ENCODE measurements at regions not wholly inside any gene's neighbourhood (a gene's known extent, or its start where the extent isn't known, plus 50 kb on each side); places are given as distances from the start of the nearest gene placed in this dataset.

DNA sequence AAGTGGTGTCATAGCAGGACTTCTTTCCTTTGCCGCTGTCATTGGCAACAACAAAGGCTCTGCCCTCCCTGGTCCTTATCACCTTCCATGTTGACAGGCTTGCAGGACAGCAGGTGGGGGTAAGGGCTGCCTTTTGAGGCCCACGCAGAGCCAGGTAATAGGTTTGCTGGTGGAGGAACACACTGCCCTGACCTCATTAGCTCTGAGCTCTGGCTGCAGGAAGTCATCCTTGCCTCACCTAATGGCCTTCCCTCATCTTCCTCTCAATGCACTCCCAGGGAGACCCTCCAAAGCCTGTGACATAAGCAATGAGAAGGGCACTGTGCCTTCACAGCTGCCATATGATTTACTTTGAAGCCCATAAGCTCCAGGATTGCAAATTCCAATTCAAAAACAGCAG, 1205.2 kb upstream of the AUTS2 start (continued):
- no peak for TF ChIP-seq RNF2 (IDR thresholded peaks at IDR 0.05; ENCODE audit: borderline replicate concordance, low read depth, low read length, missing control alignments, poor library complexity, severe bottlenecking)
- TF ChIP-seq, protein P1, sequence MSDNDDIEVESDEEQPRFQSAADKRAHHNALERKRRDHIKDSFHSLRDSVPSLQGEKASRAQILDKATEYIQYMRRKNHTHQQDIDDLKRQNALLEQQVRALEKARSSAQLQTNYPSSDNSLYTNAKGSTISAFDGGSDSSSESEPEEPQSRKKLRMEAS (IDR thresholded peaks at IDR 0.05), result no peak
- no peak for TF ChIP-seq KDM5A (IDR thresholded peaks at IDR 0.05; ENCODE audit: low read length)
- TF ChIP-seq CREB1 (IDR thresholded peaks at IDR 0.05), result no peak
- TF ChIP-seq KDM1A (IDR thresholded peaks at IDR 0.05; ENCODE audit: borderline replicate concordance, low read length), result no peak
- TF ChIP-seq, protein P2, sequence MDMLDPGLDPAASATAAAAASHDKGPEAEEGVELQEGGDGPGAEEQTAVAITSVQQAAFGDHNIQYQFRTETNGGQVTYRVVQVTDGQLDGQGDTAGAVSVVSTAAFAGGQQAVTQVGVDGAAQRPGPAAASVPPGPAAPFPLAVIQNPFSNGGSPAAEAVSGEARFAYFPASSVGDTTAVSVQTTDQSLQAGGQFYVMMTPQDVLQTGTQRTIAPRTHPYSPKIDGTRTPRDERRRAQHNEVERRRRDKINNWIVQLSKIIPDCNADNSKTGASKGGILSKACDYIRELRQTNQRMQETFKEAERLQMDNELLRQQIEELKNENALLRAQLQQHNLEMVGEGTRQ (IDR thresholded peaks at IDR 0.05; ENCODE audit: low read length), result no peak
- no peak for TF ChIP-seq SP4 (IDR thresholded peaks at IDR 0.05; ENCODE audit: low read length)

All from H1 (cell line).